Left kidney (tissue), 1 donor: ENCODE measurements at regions not wholly inside any gene's neighbourhood (a gene's known extent, or its start where the extent isn't known, plus 50 kb on each side); places are given as distances from the start of the nearest gene placed in this dataset.
"Not testable (repeated sequence)": the region's sequence is repeated elsewhere in the genome, so short reads cannot be mapped to it uniquely, and the experiment has no call there.

ENCODE experiments used
- DNase-seq: peaks from one replicate; pipeline ENCODE4 v3.0.0-alpha.2; 2013

DNA sequence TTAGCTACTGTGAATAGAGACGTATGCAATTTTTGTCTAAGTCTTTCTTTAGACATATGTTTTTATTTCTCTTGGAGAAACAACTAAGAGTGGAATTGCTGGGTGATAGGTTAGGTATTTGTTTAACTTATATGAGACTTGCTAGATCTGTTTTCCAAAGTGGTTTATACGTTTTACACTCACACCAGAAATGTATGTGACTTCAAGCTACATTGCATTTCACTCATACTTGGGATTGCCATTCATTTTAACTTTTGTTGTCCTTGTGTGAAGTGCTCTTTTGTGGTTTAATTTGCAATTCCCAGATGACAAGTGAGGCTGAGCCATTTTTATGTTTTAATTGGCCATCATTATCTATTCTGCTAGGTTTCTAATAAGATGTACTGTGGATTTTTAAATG lies 817.2 kb downstream of the GLUD2 start:
- DNase-seq, result no peak

DNA sequence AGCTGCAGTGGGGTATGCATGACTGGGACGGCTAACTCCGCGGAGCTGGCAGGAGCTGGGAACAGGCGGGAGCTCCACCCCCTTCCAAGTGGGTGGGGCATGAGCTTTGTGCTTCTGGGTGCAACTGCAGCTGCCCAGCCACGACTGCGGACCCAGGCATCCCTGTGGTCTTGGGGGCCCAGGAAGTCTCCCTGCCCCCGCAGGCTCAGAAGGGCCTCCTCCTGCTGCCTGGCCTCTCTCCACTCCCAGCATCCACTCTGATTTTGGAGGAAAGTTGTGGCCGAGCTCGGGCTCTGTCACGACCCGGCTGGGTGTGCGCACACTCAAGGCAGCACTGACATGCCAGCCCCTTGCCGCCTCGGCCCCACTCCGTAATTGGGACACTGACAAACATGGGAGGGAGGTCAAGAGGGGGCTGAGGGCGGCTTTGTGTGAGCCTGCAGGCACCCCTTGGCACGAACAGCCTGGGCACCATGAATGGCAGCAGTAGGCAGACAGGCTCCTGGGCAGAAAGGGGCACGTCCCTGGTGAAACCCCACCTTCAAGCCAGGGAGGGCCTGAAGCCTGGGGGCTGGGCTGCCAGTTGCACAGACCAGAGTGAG lies 822.6 kb downstream of the GLUD2 start:
- DNase-seq, result no peak

DNA sequence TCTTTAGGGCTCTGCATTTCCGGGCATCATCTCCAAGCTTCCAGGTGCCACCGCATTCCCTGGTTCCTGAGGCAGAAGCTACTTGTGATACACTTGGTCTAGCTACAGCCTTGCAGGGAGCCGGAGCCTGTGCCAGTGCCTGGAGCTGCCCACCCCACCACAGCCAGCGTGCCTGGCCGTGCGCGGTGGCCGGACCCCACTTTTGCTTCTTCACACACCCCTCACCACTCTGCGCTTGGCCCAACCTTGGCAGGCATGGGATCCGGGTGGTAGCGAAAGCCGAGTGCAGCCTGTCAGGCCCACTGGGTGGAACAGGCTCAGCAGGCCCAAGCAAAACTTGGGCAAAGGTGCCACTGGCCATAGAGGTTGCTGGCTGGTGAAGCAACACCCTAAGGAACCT lies 823.7 kb downstream of the GLUD2 start:
- no peak for DNase-seq

DNA sequence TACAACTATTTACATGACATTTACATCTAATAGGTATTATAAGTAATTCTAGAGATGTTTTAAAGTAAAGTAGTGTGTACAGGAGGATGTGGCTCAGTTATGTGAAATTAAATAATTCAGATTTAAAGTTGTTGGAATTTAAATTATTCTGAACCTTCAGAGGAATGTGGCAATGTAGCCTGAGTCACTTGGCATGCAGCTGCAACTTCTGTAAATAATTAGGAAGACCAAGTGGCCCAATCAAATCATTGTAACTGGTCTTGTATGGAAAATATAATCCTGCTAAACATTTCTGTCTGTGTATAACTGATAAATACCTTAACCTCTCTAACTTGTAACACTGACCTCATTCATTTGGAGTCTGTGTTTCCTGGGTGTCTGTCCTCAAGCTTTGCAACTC lies 828.9 kb downstream of the GLUD2 start:
- DNase-seq, result no peak

DNA sequence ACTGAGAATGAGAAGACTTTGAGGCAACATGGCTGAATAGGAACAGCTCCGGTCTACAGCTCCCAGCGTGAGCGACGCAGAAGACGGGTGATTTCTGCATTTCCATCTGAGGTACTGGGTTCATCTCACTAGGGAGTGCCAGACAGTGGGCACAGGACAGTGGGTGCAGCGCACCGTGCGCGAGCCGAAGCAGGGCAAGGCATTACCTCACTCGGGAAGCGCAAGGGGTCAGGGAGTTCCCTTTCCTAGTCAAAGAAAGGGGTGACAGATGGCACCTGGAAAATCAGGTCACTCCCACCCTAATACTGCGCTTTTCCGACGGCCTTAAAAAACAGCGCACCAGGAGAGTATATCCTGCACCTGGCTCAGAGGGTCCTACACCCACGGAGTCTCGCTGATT lies 829.9 kb downstream of the GLUD2 start:
- DNase-seq, result not testable (repeated sequence)

DNA sequence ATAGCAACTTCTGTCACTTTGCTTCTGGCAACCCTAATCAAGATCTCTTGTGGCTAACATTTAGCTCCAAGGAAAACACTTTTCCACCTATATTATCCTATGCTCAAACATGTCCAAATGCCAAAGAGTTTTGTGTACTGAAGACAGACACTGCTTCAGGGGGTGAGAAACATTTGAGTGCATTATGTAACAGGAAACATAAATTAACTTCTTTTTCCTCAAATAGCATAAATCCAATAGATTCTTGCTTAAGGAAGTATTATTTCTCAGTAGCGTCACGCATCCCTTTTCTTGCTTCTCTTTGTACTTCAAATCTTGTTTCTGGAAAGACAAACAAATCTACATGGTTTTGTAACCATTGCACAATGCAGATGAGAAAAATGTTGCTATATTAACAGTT lies 839.1 kb downstream of the GLUD2 start:
- DNase-seq, result no peak

DNA sequence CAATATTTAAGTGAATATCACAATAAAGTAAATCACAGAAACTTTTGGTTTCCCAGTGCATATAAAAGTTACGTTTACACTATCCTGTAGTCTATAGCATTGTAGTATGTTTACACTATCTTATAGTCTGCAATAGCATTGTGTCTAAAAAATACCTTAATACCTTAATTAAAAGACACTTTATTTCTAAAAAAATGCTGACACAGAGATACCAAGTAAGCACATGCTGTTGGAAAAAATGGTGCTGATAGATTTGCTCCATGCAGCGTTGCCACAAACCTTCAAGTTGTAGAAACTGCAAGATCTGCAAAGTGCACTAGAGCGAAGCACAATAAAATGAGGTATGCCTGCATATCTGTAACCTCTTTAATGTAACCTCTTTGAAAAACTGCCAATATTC lies 847.3 kb downstream of the GLUD2 start:
- no peak for DNase-seq

DNA sequence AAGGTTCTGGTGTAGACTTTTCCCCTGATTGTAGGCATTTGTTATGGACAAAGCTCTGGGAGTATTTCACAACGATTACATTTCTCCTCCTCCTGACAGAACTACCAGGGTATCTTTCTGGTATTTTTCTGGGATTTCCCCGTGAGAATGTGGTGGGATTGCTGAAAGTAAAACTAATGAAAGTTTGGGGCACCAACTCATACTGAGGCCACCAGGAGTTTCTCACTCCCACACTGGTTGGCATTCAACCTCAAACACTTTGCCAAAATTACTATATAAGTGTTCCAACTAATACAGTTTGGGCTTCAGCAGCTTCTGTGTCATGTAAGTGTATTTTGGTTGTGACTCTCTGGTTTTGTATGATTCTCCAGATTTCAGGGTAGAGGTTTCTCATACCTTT lies 855.1 kb downstream of the GLUD2 start:
- no peak for DNase-seq

DNA sequence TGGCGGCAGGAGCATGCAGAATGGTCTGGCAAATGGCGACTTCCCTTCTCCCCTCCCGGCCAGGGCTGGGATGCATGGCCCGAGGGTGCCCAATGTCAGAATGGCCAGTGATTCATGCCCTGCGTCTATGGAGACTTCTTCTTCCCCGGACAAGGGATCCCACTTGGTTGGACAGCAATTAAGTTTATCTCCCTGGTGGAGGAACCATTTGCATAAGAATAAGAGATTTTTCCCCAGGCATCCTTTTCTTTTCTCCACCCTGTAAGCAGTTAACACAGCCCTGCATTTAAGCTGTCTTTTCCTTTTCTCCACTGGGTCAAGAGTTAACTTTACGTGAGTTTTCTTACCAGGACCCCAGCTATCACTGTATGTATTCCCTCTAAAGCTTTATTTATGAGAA lies 856.6 kb downstream of the GLUD2 start:
- DNase-seq, result no peak

DNA sequence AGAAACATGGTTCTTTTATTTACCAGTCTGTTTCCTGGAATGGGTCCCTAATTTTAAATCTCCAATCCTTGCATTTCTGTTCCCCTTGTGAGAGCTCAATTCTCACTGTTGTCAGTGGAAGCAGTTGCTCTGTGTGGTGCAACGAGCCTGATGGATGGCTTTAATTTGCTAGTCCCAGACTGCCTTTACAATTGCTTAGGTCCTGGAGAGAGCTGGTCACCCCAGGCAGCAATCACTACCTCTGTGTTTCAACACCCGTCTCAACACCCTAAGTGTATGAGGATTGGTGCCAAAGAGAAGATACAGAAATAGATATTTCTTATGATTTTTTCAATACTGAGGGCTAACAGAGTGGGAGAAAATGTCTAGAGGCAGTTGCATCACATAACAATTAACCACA lies 873.8 kb downstream of the GLUD2 start:
- DNase-seq, result no peak

DNA sequence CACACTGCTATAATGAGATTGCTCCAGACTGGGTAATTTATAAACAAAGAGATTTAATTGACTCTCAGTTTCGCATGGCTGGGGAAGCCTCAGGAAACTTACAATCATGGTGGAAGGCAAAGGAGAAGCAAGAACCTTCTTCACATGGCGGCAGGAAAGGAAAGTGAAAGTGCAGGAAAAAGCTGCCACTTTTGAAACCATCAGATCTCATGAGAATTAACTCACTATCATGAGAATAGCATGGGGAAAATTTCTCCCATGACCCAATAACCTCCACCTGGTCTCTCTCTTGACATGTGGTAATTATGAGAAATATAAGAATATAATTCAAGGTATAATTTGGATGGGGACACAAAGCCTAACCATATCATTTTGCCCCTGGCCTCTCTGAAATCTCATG lies 884.2 kb downstream of the GLUD2 start:
- no peak for DNase-seq

DNA sequence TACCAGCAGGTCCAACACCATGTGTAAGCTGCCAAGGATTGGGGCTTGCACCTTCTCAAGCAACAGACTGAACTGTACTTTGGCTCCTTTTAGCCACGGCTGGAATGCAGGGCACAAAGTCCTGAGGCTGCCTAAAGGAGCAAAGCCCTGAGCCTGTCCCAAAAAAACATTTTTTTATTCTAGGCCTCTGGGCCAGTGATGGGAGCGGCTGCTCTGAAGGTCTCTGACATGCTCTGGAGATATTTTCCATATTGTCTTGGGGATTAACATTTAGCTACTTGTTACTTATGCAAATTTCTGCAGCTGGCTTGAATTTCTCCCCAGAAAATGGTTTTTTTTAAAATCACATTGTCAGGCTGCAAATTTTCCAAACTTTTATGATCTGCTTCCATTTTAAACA lies 885.3 kb downstream of the GLUD2 start:
- no peak for DNase-seq

DNA sequence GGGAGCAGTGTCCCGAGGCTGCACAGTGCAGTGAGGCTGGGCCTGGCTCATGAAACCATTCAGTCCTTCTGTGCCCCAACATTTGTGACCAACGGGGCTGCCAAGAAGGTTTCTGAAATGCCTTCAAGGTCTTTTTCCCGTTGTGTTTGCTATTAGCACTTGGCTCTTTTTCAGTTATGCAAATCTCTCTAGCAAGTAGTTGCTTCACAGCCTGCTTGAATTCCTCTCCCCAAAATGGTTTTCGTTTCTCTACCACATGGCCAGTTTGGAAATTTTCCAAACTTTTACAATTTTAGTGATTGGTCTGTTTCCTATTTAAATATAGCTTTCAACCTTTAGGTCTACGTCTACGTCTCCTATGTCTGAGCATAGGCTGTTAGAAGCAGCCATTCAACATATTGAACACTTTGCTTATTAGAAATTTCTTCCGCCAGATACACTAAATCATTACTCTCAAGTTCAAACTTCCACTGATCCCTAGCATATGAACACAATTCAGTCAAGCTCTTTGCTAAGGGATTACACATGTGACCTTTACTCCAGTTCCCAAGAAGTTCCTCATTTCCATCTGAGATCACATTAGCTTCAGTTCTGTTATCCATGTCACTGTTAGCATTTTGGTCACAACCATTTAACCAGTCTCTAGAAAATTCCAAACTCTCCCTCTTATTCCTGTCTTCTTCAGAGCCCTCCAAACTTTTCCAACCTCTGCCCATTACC lies 901.8 kb downstream of the GLUD2 start:
- no peak for DNase-seq

DNA sequence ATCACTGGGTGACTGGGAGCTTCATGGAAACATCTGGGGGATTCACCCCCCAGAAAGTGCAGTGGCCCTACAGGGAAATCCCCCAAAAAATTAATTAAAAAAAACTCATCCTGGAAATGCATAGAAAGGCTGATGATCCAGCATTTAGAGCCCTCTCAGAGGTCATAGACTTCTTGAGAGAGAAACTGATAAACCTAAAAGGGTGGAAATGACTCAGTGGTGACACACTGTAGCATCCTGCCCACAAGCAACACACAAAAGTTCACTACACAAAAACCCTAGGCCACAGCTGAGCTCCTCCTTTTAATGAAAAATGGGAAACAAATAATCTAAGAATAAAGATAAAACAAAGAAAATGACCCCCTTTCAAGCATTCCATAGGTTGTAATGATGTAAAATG lies 911.5 kb downstream of the GLUD2 start:
- DNase-seq, result no peak

DNA sequence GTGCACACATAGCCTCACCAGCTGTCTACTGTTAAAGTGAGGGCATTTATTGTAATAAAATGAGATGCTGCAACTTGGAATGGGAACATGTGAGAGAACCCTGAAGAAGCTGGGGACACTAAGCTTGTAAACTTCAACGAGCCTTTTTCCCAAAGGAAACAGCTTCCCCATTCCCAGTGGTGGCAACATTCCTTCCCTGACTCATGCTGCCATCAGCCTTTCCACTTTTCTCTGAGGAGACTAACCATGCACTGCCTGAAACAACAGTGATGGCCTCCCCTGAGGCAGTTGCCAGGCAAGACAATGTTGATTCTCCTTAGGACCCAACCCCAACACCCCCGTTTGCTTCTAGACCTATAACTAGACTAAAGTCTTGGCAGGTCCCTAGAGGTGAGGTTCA lies 928.3 kb downstream of the GLUD2 start:
- DNase-seq, result no peak

DNA sequence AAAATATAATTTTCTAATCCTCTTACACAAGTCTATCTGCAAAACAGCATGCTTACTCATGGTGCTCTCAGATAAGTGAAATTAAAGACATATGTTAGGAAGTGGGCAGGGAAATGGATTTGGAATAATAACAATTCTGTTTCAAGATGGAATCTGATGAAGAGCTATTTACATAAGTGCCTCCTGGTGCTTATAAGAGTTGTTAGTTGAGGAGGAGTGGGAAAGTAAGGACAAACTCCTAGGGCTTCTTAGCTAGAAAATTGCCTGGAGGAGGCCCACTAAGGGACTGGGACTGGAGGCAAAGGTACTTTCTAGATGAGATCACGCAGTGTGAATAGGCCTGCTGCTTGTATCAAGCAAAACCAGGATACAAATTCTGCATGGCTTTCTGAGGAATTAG lies 939.8 kb downstream of the GLUD2 start:
- DNase-seq, result no peak

DNA sequence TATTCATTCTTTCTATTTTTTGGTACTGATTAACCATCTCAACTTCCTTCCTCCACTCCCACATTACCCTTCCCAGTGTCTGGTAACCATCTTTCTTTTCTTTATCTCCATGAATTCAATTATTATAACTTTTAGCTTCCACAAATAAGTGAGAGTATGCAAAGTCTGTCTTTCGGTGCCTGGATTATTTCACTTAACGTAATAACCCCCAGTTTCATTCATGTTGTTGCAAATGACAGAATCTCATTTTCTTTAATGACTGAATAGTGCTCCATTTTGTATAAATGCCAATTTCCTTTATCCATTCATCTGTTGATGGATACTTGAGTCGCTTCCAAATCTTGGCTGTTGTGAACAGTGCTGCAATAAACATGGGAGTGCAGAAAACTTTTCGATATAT lies 940.4 kb downstream of the GLUD2 start:
- no peak for DNase-seq

DNA sequence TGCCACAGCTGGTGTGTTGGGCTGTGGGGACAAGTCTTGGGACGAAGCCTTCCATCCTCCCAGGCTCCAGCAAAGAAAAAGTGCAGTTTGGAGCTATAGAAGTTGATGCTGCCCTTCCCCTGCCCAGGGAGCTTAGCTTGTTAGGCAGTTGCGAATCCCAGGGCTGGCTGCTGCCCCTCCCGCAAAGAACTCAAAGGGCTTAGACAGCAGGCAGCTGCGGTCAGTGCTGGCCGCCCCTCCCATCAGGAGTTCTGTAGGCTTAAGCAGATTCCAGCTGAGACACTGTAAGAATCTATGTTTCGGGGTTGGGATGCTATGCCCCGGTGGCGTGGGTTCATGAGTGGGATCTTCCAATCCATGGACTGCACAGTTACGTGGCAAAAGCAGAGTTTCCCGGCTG lies 956.7 kb downstream of the GLUD2 start:
- DNase-seq, result no peak

DNA sequence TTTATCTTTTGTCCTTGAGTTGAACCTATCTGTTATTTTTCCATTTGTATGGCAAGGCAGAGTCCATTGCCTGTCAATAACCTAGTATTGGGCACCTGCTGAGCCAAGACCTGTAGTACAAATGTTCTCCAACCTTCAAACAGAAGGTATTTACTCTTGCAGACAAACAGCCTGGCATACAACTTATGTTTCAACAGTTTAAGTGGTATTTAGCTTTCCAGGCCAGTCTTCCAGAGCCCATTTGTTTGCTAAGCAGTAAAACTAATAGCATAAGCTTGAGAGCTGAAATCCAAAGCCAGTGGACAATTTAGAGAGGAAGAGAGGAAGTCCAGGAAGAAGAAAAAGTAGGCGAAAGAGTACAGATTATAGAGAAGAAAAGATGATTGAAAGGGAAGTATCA lies 979.3 kb downstream of the GLUD2 start:
- no peak for DNase-seq

DNA sequence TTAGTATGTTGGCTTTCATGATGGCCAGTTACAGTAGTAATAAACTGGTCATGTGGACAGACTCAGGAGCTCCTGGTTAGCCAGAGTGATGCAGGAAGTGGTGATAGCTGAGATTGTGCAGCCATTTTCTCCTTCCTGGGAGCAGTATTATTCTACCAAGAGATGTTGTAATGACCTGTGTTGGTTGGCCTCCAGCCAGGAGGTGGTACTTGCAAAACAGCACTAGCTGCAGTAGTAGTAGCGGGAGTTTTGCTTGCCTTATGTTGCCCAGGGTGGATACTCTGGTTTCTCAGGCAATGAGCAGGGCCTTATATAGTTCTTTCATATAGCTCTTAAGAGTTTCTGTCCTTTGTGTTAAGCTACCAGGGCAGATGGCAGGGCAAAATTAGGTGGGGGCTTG lies 998.8 kb downstream of the GLUD2 start:
- DNase-seq, result no peak

DNA sequence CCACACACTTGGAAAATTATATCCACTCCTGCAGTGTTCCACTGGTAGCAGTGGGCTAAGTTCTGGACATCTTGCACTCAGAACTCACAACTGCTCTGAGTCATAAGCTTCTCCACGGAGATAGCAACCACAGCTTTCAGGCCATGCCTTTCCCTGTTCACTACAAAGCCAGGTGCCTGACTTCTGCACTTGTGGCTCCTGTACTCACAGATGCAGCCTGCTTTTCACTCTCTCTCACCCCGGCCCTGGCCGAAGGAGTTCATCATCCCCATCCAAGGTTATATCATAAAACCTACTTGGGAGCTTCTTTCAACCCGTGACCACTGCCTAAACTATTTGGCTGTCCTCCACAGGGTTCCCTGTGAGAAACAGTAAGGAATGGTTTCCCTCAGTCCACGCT lies 999.4 kb downstream of the GLUD2 start:
- no peak for DNase-seq

DNA sequence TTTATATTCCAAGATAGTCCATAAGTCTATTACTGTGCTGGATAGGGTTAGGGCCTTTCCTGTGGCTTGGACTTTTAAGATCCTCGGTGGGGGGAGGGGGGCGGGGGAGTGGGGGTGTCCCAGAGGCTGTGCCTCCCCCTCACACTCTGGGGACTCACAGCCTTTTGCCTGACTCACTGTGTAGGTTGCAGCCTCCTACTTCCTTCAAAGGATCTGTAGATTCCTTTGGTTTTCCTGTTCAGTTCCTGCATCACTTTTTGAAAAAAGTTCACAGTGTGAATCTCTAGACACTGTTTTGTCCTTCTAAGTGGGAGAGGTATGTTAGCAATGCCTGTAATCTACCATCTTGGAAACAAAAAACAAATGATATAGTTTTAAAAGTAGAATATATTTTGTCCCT lies 999.9 kb downstream of the GLUD2 start:
- no peak for DNase-seq

DNA sequence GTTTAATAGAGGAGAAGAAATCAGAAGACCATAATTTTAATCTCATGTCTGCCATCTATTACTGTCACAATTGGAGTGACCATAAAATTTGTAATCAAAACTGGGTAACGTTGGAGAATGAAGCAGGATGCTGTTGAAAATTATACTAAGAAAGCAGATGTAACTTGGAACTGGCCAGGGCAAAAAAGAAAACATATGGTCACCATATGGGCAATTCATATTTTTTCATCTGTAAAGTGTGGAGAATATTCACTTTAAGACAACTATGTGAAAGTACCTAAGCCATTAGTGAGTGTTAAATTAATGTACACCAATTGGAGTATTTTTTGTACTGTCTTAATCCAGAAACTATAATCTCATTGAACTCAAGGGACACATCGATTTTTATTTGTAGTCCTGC lies 1008.0 kb downstream of the GLUD2 start:
- no peak for DNase-seq

DNA sequence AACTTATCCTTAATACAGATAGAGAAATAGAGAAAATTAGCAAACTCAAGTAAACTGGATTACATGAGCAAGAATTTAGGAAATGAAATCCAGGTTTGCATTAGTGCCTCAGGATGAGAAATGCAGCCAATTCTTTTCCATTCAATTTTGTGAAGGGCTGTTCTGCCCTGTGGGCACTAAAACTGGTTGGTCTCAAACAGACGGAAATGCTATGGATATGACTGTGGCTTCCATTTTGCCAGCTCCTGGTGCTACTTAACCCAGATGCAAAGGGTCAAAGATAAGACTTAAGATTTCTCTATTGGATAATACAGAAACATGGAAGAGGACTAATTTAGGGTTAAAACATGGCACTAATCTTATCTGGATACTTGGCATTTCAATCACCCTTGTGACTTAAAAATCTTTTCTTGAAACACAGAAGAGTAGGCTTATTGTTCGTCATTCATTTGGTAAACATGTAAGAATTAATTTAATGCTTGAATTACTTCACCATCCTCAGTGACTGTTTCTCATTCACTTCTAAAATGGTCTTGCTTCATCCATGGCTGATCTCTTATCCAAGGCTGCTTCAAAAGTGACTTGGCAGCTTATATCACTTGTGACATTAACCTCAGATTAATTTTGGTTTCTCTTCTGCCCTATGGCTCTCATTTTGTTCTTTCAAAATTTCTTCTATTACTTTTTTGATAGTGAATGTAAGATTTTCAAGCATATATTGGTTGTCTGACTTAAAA lies 1008.7 kb downstream of the GLUD2 start:
- no peak for DNase-seq
